ENCODE measurements at regions not wholly inside any gene's neighbourhood (a gene's known extent, or its start where the extent isn't known, plus 50 kb on each side); places are given as distances from the start of the nearest gene placed in this dataset.

- TF ChIP-seq MAFK (IDR thresholded peaks at IDR 0.05; ENCODE audit: low read depth, low read length) = no peak
- TF ChIP-seq TAF1 (IDR thresholded peaks at IDR 0.05; ENCODE audit: low read depth, low read length) = no peak
Measured at GRCh38 chr11:19394525-19395016, 153.8 kb upstream of the E2F8 start (continued).
